Spleen (tissue), 11 donors: ENCODE measurements at regions not wholly inside any gene's neighbourhood (a gene's known extent, or its start where the extent isn't known, plus 50 kb on each side); places are given as distances from the start of the nearest gene placed in this dataset.

Experiments
- DNase-seq: peaks from one replicate; pipeline ENCODE4 v3.0.0-alpha.2; 2020
- H3K27ac ChIP-seq, 8 donors: fragments of 200-600 bp; sonication (generic) in 7 of 8; 1 replicate in 4 of 8; 2 replicates in 4 of 8; pipeline versions ENCODE4 v1.5.0 to v1.8.0; 2016 to 2021; ENCODE audit warnings: inconsistent platforms in 4 of 8, mild to moderate bottlenecking in 4 of 8, moderate library complexity in 1 of 8
- H3K27me3 ChIP-seq, 7 donors: fragments of 200-600 bp; sonication (generic) in 6 of 7; replicated peaks in 1 of 7; 1 replicate in 4 of 7; 2 replicates in 3 of 7; pipeline versions ENCODE4 v1.5.0 to v1.8.0; 2016 to 2021; ENCODE audit warnings: inconsistent platforms in 3 of 7, mild to moderate bottlenecking in 1 of 7
- H3K36me3 ChIP-seq, 6 donors: fragments of 200-600 bp; sonication (generic) in 5 of 6; 1 replicate in 4 of 6; 2 replicates in 2 of 6; pipeline versions ENCODE4 v1.5.0 to v1.8.0; 2016 to 2021; ENCODE audit warnings: inconsistent platforms in 2 of 6
- H3K4me1 ChIP-seq, 6 donors: fragments of 200-600 bp; sonication (generic) in 5 of 6; 1 replicate in 3 of 6; 2 replicates in 3 of 6; pipeline versions ENCODE4 v1.5.0 to v1.8.0; 2016 to 2021; ENCODE audit warnings: inconsistent platforms in 3 of 6
- H3K4me3 ChIP-seq, 8 donors: fragments of 200-600 bp; sonication (generic) in 7 of 8; 1 replicate in 4 of 8; 2 replicates in 4 of 8; pipeline versions ENCODE4 v1.5.0 to v1.8.0; 2016 to 2021; ENCODE audit warnings: inconsistent platforms in 4 of 8, mild to moderate bottlenecking in 4 of 8, moderate library complexity in 2 of 8
- H3K9me3 ChIP-seq, 8 donors: fragments of 200-600 bp; sonication (generic) in 7 of 8; 1 replicate in 4 of 8; 2 replicates in 4 of 8; pipeline versions ENCODE4 v1.5.0 to v1.8.0; 2016 to 2021; ENCODE audit warnings: inconsistent platforms in 4 of 8
- CTCF ChIP-seq, 11 experiments: fragments of 200-600 bp in 7 of 11; fragments of 450-650 bp in 4 of 11; sonication (generic) in 4 of 11; IDR thresholded peaks in 8 of 11; conservative IDR thresholded peaks in 3 of 11; 1 replicate in 7 of 11; 2 replicates in 4 of 11; pipeline versions ENCODE4 v1.4.0 to v1.8.0; 2016 to 2021; ENCODE audit warnings: antibody characterized with exemption in 11 of 11, inconsistent platforms in 4 of 11, mild to moderate bottlenecking in 1 of 11
- POLR2A ChIP-seq, 3 donors: fragments of 450-650 bp; IDR thresholded peaks; one replicate each; pipeline ENCODE4 v1.5.1; 2017; ENCODE audit warnings: antibody characterized with exemption in 3 of 3, mild to moderate bottlenecking in 1 of 3
- POLR2AphosphoS5 ChIP-seq, 3 donors: sonication (generic); formaldehyde crosslinking; IDR thresholded peaks; one replicate each; pipeline ENCODE4 v1.5.1; 2017; ENCODE audit warnings: antibody characterized with exemption in 3 of 3
- WGBS, 5 donors: extraction: QIAGEN DNeasy Blood & Tissue Kit in 3 of 5; methylation state at CpG; one replicate each; pipeline versions ENCODE4 v1.1.5 to v1.1.7; 2013 to 2018; 5-methylcytosine and 5-hydroxymethylcytosine counted together
- intact Hi-C: fragments of 100-400 bp; cut with DNase I; formaldehyde crosslinking; loops from one replicate; pipeline ENCODE4 v1.15.0; 2023; ENCODE audit warnings: low total_unique reads
- donor health status: healthy with polysubstance abuse.
- donor health status: DM: no; HTN: no; CAD: no; lungs with moderate emphysema.
- donor health status: DM: no; HTN: no; CAD: no.
- donor health status: Bipolar disorder and iron deficiency.
- donor health status: healthy.
- donor health status: DM: no; HTN: no; CAD: no.
- donor health status: DM: yes; HTN: yes; CAD: no.

- Histone ChIP-seq H3K36me3 (no peaks in the 10 kb centered on the region), H3K27ac (no peak overlapping the region), H3K4me3 (no peak overlapping the region), H3K9me3 (no peaks in the 10 kb centered on the region), H3K4me1 (no peaks in the 10 kb centered on the region), H3K27me3 (no peaks in the 10 kb centered on the region)
- TF ChIP-seq CTCF (IDR thresholded peaks at IDR 0.05 in 8 of 11, conservative IDR thresholded peaks at IDR 0.05 in 3 of 11) (no peak), POLR2AphosphoS5 (IDR thresholded peaks at IDR 0.05) (no peak), POLR2A (IDR thresholded peaks at IDR 0.05) (no peak)
- WGBS, 5 donors, result 85 to 91% (median 88%) methylated on average over 2 of the region's 2 CpGs
- DNase-seq, result no peak
- intact Hi-C loops, result no loop called here
These were observed 230.1 kb upstream of the MIR17HG start for GRCh38 chr13:91117351-91117750.

DNA sequence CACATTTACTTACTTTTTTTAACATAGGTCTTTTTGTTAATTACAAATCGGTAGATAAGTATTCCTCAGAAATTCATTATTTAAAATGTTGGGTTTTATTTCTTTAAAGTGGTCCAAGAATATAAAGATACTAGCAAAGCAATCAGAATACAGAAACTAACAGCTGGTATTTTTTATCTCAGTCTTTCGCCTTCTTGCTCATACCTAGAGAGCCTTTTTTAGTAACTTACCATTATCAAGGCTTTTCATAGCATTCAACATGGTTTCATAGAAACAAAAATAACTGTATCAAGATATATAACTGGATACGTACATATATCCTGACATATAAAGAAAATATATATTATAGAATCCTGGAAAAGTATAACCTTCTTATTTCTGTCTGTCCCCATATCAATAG lies 227.8 kb upstream of the MIR17HG start:
- Histone ChIP-seq H3K9me3 (no peaks in the 10 kb centered on the region), H3K27ac (no peak overlapping the region), H3K27me3 (no peaks in the 10 kb centered on the region), H3K36me3 (no peaks in the 10 kb centered on the region), H3K4me1 (no peaks in the 10 kb centered on the region), H3K4me3 (no peak overlapping the region)
- WGBS, 5 donors, result 81 to 96% (median 85%) methylated on average over 3 of the region's 3 CpGs
- TF ChIP-seq POLR2A (IDR thresholded peaks at IDR 0.05), result no peak
- no peak for TF ChIP-seq CTCF (IDR thresholded peaks at IDR 0.05 in 8 of 11, conservative IDR thresholded peaks at IDR 0.05 in 3 of 11)
- TF ChIP-seq POLR2AphosphoS5 (IDR thresholded peaks at IDR 0.05), result no peak
- intact Hi-C loops, result no loop called here
- DNase-seq, result no peak

DNA sequence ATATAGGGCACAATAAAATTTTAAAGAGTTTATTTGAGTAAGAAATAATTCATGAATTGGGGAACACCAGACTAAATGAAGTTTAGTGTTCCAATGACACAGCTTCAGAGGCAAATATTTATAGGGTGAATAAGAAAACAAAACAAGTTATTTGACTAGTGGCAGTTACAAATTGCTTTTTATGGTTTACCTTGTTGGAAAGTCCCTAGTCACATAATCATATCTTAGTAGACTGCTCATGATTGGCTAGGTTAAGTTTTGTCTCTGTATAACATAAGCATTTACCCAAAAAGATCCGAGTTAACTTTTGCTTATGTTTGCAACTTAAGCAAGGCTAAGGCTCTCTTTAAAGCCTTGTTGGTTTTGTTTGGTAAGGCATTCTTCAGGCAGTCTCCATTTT lies 224.7 kb upstream of the MIR17HG start:
- 88 to 95% (median 90%) methylated on average over 1 of the region's 1 CpG for WGBS, 5 donors
- Histone ChIP-seq H3K9me3 (no peaks in the 10 kb centered on the region), H3K27ac (no peak overlapping the region), H3K4me3 (no peak overlapping the region), H3K4me1 (no peaks in the 10 kb centered on the region), H3K36me3 (no peaks in the 10 kb centered on the region), H3K27me3 (no peaks in the 10 kb centered on the region)
- no peak for DNase-seq
- intact Hi-C loops, result no loop called here
- TF ChIP-seq POLR2A (IDR thresholded peaks at IDR 0.05) (no peak), CTCF (IDR thresholded peaks at IDR 0.05 in 8 of 11, conservative IDR thresholded peaks at IDR 0.05 in 3 of 11) (no peak)

DNA sequence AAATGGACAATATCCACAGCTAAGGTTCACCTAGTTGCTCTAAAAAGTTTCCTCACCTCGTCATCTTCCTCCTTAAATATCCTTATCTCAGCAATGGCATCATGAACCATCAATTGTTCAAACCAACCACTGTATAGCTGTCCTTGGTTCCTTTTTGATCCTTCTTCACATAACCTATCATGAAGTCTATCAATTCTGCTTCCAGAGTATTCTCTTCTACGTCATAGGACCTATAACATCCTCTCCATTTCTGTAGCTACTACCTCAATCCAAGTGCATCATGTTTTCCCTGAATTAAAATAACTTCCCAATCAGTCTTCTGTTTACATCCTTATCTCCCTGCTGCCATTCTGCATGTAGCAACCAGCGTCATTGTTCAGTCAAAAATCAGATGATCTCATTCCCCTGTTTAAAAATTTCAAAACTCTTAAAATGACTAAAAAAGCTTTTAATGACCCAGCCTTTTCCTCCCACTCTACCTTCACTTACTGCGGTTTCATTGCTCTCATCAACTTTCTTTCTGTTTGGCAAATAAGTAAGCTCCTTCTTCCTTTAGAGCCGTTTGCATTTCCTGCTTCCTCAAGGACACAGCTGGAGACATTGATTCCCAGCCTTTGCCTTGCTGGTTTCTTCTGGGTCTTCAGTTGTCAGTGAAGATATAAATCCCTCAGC lies 223.9 kb upstream of the MIR17HG start:
- no peak for DNase-seq
- intact Hi-C loops, result no loop called here
- H3K36me3 ChIP-seq, result no peaks in the 10 kb centered on the region
- H3K27me3 ChIP-seq, result no peaks in the 10 kb centered on the region
- TF ChIP-seq CTCF (IDR thresholded peaks at IDR 0.05 in 8 of 11, conservative IDR thresholded peaks at IDR 0.05 in 3 of 11) (no peak), POLR2AphosphoS5 (IDR thresholded peaks at IDR 0.05) (no peak), POLR2A (IDR thresholded peaks at IDR 0.05) (no peak)
- H3K27ac ChIP-seq, result no peak overlapping the region
- no peaks in the 10 kb centered on the region for H3K4me1 ChIP-seq
- no peak overlapping the region for H3K4me3 ChIP-seq
- no peaks in the 10 kb centered on the region for H3K9me3 ChIP-seq
- WGBS, 5 donors, result 39 to 58% (median 41%) methylated on average over 5 of the region's 5 CpGs
